Muscle of arm (tissue), 1 donor: ENCODE measurements at regions not wholly inside any gene's neighbourhood (a gene's known extent, or its start where the extent isn't known, plus 50 kb on each side); places are given as distances from the start of the nearest gene placed in this dataset.
A peak's percentile ranks its signal among the peaks of the same experiment; 100 is the strongest.
"Not testable (repeated sequence)": the region's sequence is repeated elsewhere in the genome, so short reads cannot be mapped to it uniquely, and the experiment has no call there.

ENCODE experiments used
- DNase-seq: peaks from one replicate; pipeline ENCODE4 v3.0.0-alpha.2; 2013

DNA sequence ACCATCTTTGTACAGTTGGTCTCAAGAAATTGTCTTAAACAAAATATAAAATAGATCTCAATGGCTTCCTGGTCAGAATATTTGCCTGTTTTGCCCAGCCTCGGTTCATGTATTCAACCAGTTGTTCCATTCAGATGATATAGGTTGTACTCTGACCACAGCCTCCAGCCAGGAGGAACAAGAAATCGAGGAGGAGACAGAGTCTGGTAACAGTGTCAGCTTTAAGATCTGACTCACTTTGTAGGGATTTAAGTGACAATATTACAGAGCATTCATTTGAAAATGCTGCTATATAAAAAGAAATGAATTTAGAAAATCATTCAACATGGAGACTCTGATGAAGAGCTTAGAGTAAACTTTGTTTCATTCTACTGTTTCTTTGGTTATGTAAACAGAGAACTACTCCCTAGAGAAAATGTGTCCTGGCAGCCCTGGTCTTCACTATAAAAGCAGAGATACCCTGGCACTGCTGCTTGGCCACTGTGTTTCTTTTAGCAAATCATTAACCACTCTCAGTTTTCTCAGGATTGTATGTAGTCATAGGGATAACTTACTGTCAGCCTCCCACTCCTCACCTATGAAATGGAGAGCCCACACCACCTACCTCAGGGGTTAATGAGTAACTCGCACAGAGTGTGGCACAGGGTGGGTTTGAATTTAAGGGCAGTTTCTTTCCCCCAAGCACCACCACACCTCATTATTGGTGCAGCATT lies 53.5 kb downstream of the PAGE2 start:
- DNase-seq: no peak

GRCh38 chrX:55142919-55143310 lies 54.1 kb downstream of the PAGE2 start:
- DNase-seq: no peak

DNA sequence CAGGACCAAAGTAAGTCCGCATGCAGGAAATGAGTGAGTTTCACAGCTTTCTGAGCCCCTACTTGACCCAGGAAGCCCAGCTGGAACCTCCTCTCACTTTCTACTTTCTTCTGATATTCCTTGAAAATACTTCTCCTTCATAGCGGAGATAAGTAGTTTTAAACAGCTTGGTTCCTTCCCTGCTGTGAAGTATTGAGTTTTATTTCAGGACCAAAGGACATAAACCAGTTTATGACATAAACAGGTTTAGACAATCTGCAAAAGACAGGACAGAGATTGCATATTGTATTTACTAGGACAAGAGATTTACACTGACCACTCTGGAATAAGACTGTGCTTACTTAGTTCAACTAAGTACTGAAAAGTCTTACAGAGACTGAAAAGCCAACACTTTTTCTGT lies 54.8 kb downstream of the PAGE2 start:
- no peak for DNase-seq

DNA sequence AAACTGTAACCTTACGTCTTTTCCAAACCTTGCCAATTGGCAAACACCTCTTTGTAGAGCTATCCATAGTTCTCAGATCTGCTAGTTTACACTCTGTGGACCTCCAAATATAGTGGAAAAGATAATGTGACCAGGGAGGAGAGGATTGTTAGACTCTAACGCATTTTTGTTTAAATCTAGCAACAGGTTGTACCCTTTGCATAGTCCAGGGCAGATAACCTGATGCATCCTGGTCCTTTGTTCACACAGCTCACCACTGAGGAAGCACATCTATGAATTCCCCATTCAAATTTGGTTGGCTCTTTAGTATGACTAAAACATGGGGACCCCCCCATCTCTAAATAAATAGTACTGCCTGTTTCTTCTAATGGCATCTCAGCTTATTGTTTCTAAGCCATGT lies 55.9 kb downstream of the PAGE2 start:
- no peak for DNase-seq

DNA sequence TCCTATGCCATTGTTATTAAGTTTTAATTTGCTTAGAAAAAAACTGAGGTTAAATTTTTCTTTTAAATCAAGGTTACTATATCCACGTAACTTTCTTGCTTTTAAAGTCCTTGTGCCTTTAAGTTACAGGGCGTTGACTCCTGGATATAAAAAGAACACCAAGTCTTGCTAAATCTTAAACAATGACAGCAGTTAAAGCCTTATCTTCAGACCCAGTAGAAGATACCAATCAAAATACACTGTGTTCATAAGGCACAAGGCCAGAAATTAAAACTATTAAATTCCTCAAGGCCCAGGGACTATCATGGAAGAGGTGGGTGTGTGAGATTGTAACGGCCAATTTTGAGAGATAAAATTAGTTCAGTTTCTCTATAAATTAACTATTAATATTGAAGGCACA lies 60.4 kb downstream of the PAGE2 start:
- no peak for DNase-seq

- DNase-seq: no peak
These were observed 62.4 kb downstream of the PAGE2 start for GRCh38 chrX:55151199-55151598.

DNA sequence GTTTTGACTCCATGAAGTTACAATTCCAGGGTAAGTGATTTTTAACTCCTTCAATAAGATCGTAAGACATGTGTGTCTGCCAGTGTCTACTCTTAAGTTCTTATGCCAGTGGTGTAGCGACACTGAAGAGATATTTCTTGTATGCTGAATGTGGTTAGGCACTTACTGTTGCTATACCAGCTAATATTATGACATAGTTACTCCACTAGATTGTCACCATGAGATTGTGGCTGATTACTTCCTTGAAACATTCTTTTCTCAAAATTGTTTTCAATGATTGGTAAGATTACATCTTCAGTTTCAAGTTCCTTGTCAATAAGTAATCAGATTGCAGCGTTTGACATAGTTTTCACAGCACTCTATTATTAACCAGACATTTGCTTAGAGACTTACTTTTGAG lies 60.6 kb upstream of the PAGE5 start:
- no peak for DNase-seq

GRCh38 chrX:55160685-55161552 lies 59.2 kb upstream of the PAGE5 start:
- peak; percentile 91 for DNase-seq

DNA sequence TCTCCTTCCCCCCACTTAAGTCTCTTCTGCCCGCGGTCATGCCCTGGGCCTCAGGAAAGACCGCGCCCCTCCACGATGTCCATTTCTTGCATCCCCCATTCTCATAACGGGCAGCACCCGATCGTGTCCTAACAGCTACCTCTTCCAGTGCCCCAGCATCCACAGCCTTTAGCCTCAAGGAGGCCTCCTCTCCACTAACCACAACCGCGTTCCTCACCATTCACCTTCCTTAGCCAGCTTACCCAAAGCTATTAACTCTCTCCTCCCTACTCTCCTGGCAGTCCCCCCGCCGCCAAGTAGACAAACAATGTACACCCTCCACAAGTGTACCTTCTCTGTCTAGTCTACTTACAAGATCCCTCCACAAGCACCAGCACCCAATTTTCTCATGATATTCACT lies 58.6 kb upstream of the PAGE5 start:
- no peak for DNase-seq

DNA sequence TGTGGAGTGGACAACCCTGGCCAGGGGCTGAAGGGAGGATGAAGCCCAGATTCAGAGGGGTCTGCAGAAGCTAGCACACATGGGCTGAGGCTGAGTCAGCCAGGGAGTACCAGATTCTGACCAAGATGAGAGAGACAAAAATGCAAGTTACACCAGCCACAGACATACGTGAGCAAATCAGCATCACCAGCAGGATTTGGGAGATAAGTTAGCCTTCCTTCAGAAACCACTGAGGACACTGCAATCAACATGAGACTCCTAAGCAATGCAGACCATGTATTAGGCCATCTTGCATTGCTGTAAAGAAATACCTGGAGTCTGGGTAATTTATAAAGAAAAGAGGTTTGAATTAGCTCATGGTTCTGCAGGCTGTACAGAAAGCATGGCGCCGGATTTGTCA lies 57.0 kb upstream of the PAGE5 start:
- no peak for DNase-seq

GRCh38 chrX:55165026-55165425 lies 55.1 kb upstream of the PAGE5 start:
- DNase-seq: not testable (repeated sequence)

DNA sequence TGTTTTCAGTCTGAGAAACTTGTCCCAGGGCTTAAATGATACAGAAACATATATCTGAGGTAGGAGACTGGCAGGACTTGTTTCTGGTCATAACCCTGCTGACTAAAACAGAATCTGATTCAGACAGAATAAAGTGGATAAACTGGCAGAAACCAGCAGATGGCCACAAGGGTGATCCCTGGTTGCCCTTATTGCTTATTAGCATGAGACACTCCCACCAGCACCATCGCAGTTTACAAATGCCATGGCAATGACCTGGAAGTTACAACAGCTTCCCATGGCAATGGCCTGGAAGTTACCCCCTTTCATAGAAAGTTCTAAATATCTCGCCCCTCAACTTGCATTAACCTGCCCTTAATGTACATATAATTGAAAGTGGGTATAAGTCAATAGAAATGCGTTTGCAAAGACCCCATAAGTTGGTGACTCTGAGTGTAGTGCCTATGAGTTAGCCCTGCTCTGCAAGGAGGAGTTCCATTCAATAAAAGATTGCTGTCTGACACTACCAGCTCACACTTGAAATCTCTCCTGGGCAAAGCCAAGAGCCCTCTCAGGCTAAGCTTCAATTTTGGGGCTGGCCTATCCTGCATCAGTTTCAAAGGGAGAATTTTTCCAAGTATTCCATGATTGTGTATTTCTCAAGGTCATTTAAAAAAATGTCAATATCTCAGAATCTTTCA lies 52.9 kb upstream of the PAGE5 start:
- no peak for DNase-seq

DNA sequence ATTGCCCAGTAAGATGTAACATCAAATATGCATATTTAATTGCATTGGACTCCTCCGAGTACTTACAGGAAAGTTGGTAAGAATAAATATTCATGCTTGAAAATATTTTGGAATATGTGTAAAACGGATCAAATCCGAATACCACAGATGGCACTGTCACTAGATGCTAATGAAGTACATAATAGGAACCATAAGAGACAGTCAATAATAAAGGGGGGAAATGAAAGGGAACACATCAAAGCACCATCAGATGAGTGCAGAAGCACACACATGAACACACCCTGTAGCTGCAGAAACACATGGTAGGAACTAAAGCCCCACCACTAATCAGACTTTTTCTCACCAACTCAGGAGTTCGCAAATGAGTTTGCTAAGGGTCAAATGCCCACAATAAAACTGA lies 52.2 kb upstream of the PAGE5 start:
- DNase-seq: no peak

DNA sequence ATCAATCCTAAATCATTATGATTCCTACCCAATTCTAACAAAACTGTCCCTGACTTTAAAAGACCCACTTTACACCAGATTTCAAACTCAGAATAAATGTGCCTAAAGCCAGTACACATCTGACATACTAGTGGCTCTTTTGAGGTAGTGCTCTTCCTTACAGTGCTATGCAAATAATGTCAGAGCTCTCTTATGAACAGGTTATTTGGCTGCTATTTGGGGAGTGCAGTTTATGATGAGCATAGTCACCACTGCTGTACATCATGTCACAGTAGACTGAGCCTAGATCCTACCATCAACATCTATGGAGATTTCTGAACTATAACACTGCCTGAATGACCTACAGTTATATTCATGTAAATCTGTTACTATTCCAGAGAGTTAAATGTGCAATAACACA lies 50.4 kb upstream of the PAGE5 start:
- DNase-seq: no peak
